GM19395 (cell line): ENCODE measurements at regions not wholly inside any gene's neighbourhood (a gene's known extent, or its start where the extent isn't known, plus 50 kb on each side); places are given as distances from the start of the nearest gene placed in this dataset.
"Not testable (repeated sequence)": the region's sequence is repeated elsewhere in the genome, so short reads cannot be mapped to it uniquely, and the experiment has no call there.

Experiments used
- ATAC-seq: cut with Tn5 transposase; IDR thresholded peaks from one replicate; pipeline ENCODE4 v1.9.1; 2021; ENCODE audit warnings: mild to moderate bottlenecking, moderate library complexity; ENCODE audit not compliant: unreplicated experiment

DNA sequence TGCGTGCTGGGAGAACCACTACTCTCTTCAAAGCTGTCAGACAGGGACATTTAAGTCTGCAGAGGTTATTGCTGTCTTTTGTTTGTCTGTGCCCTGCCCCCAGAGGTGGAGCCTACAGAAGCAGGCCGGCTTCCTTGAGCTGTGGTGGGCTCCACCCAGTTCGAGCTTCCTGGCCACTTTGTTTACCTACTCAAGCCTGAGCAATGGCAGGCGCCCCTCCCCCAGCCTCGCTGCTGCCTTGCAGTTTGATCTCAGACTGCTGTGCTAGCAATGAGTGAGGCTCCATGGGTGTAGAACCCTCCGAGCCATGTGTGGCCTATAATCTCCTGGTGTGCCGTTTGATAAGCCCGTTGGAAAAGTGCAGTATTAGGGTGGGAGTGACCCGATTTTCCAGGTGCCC lies 542.5 kb upstream of the KLF4 start:
- ATAC-seq: not testable (repeated sequence)

DNA sequence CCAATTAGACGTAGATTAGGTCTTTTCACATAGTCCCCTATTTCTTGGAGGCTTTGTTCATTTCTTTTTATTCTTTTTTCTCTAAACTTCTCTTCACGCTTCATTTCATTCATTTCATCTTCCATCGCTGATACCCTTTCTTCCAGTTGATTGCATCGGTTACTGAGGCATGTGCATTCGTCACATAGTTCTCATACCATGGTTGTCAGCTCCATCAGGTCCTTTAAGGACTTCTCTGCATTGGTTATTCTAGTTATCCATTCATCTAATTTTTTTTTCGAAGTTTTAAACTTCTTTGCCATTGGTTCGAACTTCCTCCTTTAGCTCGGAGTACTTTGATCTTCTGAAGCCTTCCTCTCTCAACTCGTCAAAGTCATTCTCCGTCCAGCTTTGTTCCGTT lies 541.7 kb upstream of the KLF4 start:
- ATAC-seq: not testable (repeated sequence)

GRCh38 chr9:108026718-108027117 lies 537.1 kb upstream of the KLF4 start:
- ATAC-seq: not testable (repeated sequence)

GRCh38 chr9:108024604-108025003 lies 535.0 kb upstream of the KLF4 start:
- no peak for ATAC-seq

DNA sequence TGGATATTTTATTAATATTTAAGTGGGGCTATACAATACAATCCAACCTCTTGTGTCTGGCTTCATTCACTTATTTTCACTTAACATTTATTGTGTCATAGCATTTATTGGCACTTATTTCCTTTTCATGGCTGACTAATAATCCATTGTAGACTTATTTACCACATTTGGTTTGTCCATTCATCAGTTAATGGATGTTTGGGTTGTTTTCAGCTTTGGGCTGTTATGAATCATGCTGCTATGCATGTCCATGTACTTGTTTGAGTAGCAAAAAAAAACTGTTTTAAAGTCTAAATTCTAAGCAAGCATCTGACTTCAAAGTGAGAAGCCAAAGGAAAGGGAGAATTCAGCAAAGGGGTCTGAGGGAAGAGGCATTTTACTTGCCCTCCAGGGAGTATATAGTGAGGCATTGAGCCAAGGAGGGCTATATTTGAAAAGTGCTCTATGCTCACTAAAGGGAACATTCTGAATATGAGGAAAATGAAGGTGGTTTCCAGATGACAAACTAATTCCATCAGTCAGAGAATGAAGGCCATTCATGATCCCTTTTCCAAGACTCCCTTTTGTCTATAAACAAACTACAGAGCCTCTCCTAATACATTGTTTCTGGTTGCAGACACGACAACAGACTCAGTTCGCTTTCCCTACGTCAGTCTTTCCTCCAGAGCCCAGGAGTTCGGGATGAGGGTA lies 532.8 kb upstream of the KLF4 start:
- no peak for ATAC-seq

- ATAC-seq: no peak
Observed at GRCh38 chr9:108021096-108021710, 531.6 kb upstream of the KLF4 start.

DNA sequence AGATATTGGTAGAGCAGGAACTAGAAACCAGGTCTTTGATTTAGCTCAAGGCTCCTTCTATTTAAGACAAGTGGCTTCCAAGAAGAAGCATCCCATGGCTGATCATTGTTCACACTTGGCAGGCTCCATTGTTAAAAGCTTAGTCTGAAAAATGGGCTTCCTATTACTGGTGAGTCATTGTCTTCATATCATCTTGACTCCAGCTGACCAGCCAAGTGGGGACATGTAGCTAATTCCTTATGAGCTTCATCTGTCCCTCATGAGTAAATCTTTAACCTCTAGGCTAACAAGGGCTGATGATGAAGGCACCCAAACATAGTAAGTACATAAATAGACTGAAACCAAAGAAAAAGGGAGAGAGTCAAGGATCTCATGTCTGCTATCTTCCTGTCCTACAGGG lies 530.3 kb upstream of the KLF4 start:
- no peak for ATAC-seq

DNA sequence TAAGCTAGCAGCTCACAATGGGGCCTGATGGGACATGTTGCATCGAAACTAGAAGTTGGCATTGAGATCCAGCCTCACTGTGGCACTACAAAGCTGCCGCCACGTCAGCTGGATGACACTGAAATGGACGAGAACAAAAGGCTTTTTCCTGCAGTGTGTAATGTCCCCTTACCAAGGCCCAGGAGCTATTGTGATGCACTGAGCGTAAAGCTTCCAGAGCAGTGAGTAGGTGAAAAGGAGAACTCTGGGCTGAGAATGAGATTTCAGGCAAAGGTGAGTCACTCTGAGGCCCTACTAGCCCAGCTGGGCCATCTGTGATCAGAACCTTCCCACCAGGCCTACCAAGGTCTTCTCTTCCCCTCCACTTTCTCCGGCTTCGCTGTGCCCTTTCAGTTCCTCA lies 528.1 kb upstream of the KLF4 start:
- ATAC-seq: no peak

GRCh38 chr9:108016446-108016845 lies 526.9 kb upstream of the KLF4 start:
- no peak for ATAC-seq

DNA sequence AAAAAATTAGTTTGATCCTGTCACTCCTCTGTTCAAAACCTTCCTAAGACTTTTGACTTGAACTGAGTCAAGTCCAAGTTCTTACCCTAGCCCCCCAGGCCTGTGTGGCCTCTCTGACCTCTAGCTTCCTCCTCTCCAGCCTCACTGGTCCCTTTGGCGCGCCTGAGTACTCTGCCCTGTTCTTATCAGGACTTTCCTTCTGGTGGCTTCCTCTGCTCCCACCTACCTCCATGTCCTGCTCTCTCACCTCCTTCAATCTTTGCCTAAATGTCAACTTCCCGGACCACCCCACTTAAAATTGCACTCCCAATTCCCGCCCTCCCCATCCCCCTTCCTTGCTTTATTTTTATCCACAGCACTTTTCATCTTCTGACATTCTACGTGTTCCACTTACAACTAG lies 526.1 kb upstream of the KLF4 start:
- ATAC-seq: no peak

- no peak for ATAC-seq
Observed at GRCh38 chr9:108014353-108014752, 524.8 kb upstream of the KLF4 start.

DNA sequence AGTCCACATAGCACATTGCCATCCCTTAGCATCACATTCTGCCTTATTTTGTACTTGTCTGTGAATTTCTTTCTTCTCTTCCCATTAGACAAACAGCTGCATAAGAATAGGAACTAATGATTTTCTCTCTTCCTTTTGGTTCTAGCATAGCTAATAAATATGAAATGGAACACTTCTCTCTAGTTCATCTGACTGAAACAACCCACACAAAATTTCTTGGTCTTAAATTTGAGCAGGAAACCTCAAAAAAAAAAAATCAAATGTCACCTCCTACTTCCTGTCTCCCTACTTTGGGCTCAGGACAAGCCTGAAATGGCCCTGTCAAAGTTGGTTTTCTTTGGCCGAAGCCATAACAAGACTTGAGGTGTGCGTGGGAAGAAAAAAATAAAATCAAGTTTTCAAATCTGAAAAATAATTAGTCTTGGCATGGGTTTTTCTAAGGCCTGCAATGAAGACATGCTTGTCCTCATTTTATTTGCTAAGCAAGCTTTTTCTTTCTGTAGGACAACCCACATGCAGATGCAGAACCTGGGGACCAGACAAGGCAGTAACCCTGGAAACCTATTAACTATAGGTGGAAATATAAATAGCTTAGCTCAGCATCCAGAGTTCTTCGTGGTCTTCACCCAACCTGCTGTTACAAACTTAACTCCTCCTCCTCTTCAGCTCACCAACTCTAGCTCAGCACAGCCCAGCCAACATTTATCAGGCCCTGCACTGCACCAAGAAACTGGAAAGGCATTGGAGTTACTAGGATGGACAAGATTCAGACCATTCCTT lies 523.5 kb upstream of the KLF4 start:
- no peak for ATAC-seq

DNA sequence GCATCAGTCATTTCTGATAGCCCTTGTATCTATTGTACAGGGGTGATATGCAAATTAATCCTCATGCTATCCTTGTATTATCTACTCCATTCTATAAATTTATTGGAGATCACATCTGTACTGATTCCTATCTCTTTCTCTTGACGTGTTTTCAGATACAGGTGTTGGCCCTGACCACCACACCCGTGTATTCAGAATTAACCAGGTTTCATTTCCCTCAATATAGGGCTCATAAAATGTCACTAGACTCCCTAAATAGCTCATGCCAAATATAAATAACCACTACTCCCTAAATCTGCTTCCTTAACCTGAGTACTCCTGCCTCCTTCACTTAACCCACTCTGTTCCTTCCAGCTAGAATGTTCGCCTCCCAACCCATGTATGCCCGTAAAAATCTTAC lies 522.8 kb upstream of the KLF4 start:
- no peak for ATAC-seq

DNA sequence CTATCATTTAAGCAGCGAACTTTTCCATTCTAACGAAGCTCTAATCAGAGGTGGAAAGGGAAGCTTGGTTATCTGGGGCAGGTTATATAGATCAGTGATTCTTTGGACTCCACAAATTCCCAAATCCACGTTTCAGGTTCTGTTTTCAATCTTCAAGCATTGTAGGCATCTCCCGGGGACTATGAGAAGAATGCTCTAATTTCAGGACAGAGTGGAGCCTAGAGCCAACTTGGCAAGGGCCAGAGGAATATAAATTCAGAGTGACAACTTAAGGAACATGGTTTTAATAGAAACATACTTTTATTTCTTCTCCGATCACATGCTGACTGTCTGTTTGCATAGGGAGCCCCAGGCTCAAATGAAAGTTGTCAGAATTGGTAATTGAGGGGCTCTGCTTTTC lies 514.0 kb upstream of the KLF4 start:
- no peak for ATAC-seq

DNA sequence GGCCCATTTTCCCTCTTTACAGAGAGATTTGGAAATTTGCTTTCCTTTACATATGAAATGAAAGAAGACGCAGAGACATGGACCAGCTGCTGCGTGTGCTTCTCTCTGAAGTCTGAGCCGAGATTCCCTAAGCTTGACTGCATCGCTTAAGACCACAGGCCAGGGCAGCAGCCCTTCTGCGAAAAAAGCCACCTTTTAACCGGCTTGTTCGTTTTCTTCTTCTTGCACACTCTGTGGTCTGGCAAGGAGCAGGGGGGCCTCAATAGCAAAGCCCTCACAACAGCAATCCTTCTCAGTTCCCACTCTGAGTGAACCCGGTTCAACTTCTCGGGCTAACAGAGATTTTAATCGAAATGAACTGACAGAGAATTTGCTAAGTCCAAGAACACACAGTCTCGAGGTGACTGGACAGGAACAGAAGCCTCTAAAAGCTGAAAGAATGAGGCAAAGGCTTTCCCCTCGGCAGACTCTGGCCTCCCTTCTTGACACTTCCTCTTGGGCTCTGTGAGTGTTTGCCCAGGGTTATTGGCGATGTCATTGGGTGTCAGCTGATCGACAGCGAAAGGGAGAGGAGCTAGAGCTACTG lies 512.9 kb upstream of the KLF4 start:
- ATAC-seq: no peak

GRCh38 chr9:108001237-108001636 lies 511.7 kb upstream of the KLF4 start:
- ATAC-seq: no peak

DNA sequence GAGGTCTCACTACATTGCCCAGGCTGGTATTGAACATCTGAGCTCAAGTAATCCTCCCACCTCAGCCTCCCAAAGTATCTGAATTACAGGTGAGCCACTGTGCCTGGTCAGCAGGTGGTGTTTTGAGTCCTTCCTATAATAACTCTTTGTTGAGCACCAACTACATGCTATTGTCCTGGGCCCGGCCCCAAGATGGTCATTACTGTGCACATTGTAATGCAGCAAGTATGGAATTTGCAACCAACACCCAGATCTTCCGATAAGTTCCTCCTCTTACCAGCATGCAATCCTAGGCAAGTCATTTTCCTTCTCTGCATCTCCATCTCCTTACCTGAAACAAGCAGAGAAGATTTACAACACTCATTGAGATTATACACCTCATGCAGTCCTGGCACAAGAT lies 510.3 kb upstream of the KLF4 start:
- ATAC-seq: no peak

- no peak for ATAC-seq
Observed at GRCh38 chr9:107999011-107999410, 509.4 kb upstream of the KLF4 start.

GRCh38 chr9:107994648-107995047 lies 505.1 kb upstream of the KLF4 start:
- no peak for ATAC-seq

DNA sequence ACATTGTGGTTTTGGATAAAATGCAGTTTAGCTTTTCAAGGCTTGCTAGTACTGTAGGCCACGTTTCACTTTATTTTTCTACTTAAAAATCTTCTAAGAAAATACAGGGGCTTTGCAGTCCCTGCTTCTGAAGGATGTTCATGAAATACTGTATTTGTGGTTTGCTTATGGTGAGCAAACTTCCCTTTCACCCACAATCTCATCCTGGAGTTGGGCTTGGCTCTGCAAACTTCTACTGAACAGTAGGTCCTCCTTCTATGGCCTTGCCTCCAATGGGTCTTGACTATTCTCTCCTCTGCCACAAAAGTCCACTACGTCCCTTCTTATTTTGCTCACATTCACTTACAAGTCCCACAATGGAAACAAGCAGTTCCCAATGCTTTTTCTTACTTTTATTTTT lies 502.7 kb upstream of the KLF4 start:
- ATAC-seq: no peak

DNA sequence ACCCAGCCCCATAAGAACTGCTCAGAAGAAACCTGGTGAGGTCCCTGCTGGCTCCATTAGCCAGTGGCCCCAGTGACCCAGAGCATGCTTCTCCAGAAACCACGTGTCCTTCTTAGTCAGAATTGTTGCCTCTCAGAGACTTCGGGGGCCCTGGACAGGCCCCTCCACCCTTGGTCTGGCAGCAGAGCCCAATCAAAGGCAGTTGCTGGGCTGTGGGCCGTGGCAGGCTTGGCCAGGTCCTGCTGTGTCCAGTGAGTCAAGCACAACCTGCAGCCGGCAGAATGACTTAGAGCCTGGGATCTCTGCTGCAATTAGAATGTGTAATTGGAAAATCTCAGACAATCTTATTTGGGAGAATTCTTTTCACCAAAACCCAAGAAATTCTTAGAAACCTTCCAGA lies 502.0 kb upstream of the KLF4 start:
- ATAC-seq: no peak

GRCh38 chr9:107989544-107989943 lies 500.0 kb upstream of the KLF4 start:
- ATAC-seq: no peak
